Astrocyte (in vitro differentiated cells and primary cell): ENCODE measurements at regions not wholly inside any gene's neighbourhood (a gene's known extent, or its start where the extent isn't known, plus 50 kb on each side); places are given as distances from the start of the nearest gene placed in this dataset.

Experiments
- EZH2 ChIP-seq: IDR thresholded peaks from 2 replicates; pipeline ENCODE4 v1.6.1; 2012; ENCODE audit warnings: mild to moderate bottlenecking, low read length, inconsistent platforms; ENCODE audit not compliant: insufficient read depth
- TF ChIP-seq, protein P1 (sequence below): IDR thresholded peaks from 2 replicates; pipeline ENCODE4 v1.5.1; 2011; ENCODE audit warnings: low read depth, mild to moderate bottlenecking, inconsistent platforms, low read length, moderate library complexity; ENCODE audit not compliant: insufficient read depth

DNA sequence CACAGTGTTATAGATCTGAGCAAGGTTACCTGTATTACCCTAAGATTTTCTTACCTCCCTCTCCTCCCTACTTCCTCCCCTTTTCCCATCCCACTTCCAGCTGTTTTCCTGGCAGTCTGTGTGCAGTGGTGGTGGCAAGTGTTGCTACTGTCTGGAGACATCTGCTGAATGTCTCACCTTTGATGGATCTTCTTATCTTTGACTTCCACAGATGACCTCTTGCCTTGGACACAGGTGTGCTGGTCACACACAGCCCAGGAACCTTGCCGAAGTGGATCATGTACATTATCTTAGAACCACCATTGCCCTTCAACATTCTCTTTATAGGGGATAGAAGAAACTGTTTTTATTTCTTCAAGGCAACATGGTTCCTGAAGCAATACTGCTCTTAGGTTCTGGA is 245.1 kb downstream of the UTP18 start:
- TF ChIP-seq, protein P1, sequence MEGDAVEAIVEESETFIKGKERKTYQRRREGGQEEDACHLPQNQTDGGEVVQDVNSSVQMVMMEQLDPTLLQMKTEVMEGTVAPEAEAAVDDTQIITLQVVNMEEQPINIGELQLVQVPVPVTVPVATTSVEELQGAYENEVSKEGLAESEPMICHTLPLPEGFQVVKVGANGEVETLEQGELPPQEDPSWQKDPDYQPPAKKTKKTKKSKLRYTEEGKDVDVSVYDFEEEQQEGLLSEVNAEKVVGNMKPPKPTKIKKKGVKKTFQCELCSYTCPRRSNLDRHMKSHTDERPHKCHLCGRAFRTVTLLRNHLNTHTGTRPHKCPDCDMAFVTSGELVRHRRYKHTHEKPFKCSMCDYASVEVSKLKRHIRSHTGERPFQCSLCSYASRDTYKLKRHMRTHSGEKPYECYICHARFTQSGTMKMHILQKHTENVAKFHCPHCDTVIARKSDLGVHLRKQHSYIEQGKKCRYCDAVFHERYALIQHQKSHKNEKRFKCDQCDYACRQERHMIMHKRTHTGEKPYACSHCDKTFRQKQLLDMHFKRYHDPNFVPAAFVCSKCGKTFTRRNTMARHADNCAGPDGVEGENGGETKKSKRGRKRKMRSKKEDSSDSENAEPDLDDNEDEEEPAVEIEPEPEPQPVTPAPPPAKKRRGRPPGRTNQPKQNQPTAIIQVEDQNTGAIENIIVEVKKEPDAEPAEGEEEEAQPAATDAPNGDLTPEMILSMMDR: no peak
- TF ChIP-seq EZH2: no peak
